ENCODE measurements at regions not wholly inside any gene's neighbourhood (a gene's known extent, or its start where the extent isn't known, plus 50 kb on each side); places are given as distances from the start of the nearest gene placed in this dataset.

GRCh38 chr21:14766241-14766640, 220.1 kb upstream of the SAMSN1 start:
- TF ChIP-seq TCF7L2 (IDR thresholded peaks at IDR 0.05; ENCODE audit: borderline replicate concordance, low read depth, low read length) (no peak), ZBTB1 (tag by site-specific recombination; IDR thresholded peaks at IDR 0.05) (no peak), CTCF (tag by site-specific recombination; IDR thresholded peaks at IDR 0.05) (no peak), ZBTB44 (tag by site-specific recombination; IDR thresholded peaks at IDR 0.05) (no peak), ZNF514 (tag by site-specific recombination; IDR thresholded peaks at IDR 0.05) (no peak), OSR2 (tag by site-specific recombination; IDR thresholded peaks at IDR 0.05) (no peak), ZNF692 (tag by site-specific recombination; IDR thresholded peaks at IDR 0.05) (no peak), ZNF335 (tag by site-specific recombination; conservative IDR thresholded peaks at IDR 0.05) (no peak), ZNF510 (tag by site-specific recombination; IDR thresholded peaks at IDR 0.05; ENCODE audit: insufficient replicate concordance) (no peak), ATF2 (tag by site-specific recombination; IDR thresholded peaks at IDR 0.05; ENCODE audit: low read depth) (no peak), ELK4 (IDR thresholded peaks at IDR 0.05; ENCODE audit: borderline replicate concordance, low read depth, low read length) (no peak), RBAK (tag by site-specific recombination; IDR thresholded peaks at IDR 0.05) (no peak)
